HepG2 (cell line): ENCODE measurements at regions not wholly inside any gene's neighbourhood (a gene's known extent, or its start where the extent isn't known, plus 50 kb on each side); places are given as distances from the start of the nearest gene placed in this dataset.

Experiments
- ATAC-seq: fragments of 200-7000 bp; cut with Tn5 transposase; 3 replicates; pipeline ENCODE4 v1.9.1; 2020; ENCODE audit warnings: mild to moderate bottlenecking, moderate library complexity
- BruUV-seq: library from RNA; stranded (reverse); fragments of 400-500 nt; replicated peaks from 2 replicates; lab custom pipeline; 2021; lab: Mats Ljungman, UMichigan
- CTCF ChIA-PET: fragments of 300-600 bp; formaldehyde crosslinking; extraction: SDS; loops from one replicate; lab custom pipeline; 2021; ENCODE audit warnings: low total read pairs, inconsistent platforms, low intra/inter-chr PET ratio; lab: Yijun Ruan, JAX
- POLR2A ChIA-PET: fragments of 350-600 bp; sonication (Branson Sonifier 250); formaldehyde crosslinking; loops from one replicate; lab custom pipeline; 2020; ENCODE audit warnings: antibody characterized with exemption, inconsistent platforms; lab: Yijun Ruan, JAX
- DNase-seq: peaks from one replicate; pipeline ENCODE4 v3.0.0-alpha.2; 2015; ENCODE audit warnings: low spot score
- FAIRE-seq: peaks from 3 replicates; lab custom pipeline; 2011; peaks lifted over from hg19 to GRCh38; lab: Jason Lieb, UNC
- H2AFZ ChIP-seq: one replicate; pipeline ENCODE4 v1.6.1; 2011; ENCODE audit warnings: low read length, inconsistent platforms
- H3K27ac ChIP-seq: fragments of 300-600 bp; 3 replicates; pipeline ENCODE4 v1.8.0; 2011; ENCODE audit warnings: mixed run types, mild to moderate bottlenecking, mixed read lengths, low read length, inconsistent platforms; ENCODE audit not compliant: insufficient read depth; ENCODE audit errors: extremely low read length
- H3K27me3 ChIP-seq, 2 experiments: fragments of 200-600 bp in 1 of 2; 2 replicates in 1 of 2; 3 replicates in 1 of 2; pipeline versions ENCODE4 v1.6.0 to v1.8.0; 2011; ENCODE audit warnings: low read length in 2 of 2, mild to moderate bottlenecking in 2 of 2, moderate library complexity in 2 of 2, inconsistent platforms in 1 of 2; ENCODE audit not compliant: insufficient read depth in 2 of 2, control insufficient read depth in 1 of 2
- H3K36me3 ChIP-seq, 2 experiments: fragments of 200-600 bp in 1 of 2; replicated peaks in 1 of 2; 2 replicates in 1 of 2; 3 replicates in 1 of 2; pipeline versions ENCODE4 v1.5.1 to v1.8.0; 2011; ENCODE audit warnings: low read length in 2 of 2, inconsistent platforms in 1 of 2; ENCODE audit not compliant: insufficient read depth in 2 of 2, control insufficient read depth in 1 of 2
- H3K4me1 ChIP-seq: 2 replicates; pipeline ENCODE4 v1.5.1; 2012; ENCODE audit warnings: low read length, inconsistent platforms; ENCODE audit not compliant: insufficient read depth
- H3K4me2 ChIP-seq: 2 replicates; pipeline ENCODE4 v1.6.0; 2011; ENCODE audit warnings: low read depth, low read length, inconsistent platforms
- H3K4me3 ChIP-seq, 3 experiments: fragments of 200-600 bp in 1 of 3; sonication (generic), shearing (Covaris generic) in 1 of 3; replicated peaks in 1 of 3; 2 replicates each; pipeline ENCODE4 v1.5.1; 2011 to 2016; ENCODE audit warnings: low read length in 3 of 3, inconsistent platforms in 2 of 3, low read depth in 2 of 3, mild to moderate bottlenecking in 2 of 3, control low read depth in 1 of 3, mixed read lengths in 1 of 3; ENCODE audit not compliant: insufficient read depth in 1 of 3
- H3K79me2 ChIP-seq: one replicate; pipeline ENCODE4 v1.6.1; 2011; ENCODE audit warnings: low read length, inconsistent platforms; ENCODE audit not compliant: insufficient read depth
- H3K9ac ChIP-seq: 2 replicates; pipeline ENCODE4 v1.6.0; 2011; ENCODE audit warnings: mild to moderate bottlenecking, low read depth, low read length, inconsistent platforms; ENCODE audit not compliant: insufficient read depth
- H3K9me3 ChIP-seq: 2 replicates; pipeline ENCODE4 v1.5.1; 2012; ENCODE audit warnings: mild to moderate bottlenecking, low read length
- H4K20me1 ChIP-seq: 2 replicates; pipeline ENCODE4 v1.6.0; 2011; ENCODE audit warnings: inconsistent platforms, mild to moderate bottlenecking, low read length, moderate library complexity; ENCODE audit not compliant: insufficient read depth
- KLF6 ChIP-seq: IDR thresholded peaks from 2 replicates; pipeline ENCODE4 v1.8.0; 2016; ENCODE audit warnings: missing biosample characterization, missing genetic modification reagents
- NR2F6 ChIP-seq, 2 experiments: IDR thresholded peaks; 2 replicates each; pipeline ENCODE4 v1.6.1; 2016; ENCODE audit warnings: antibody characterized with exemption in 1 of 2, mild to moderate bottlenecking in 1 of 2
- SOX6 ChIP-seq, 2 experiments: fragments of 450-650 bp in 1 of 2; sonication (generic) in 1 of 2; formaldehyde crosslinking in 1 of 2; IDR thresholded peaks; 2 replicates each; pipeline versions ENCODE4 v1.4.0 to v1.6.1; 2017 to 2020; ENCODE audit warnings: antibody characterized with exemption in 1 of 2, mild to moderate bottlenecking in 1 of 2, missing genetic modification reagents in 1 of 2
- ZNF33A ChIP-seq: sonication (generic); formaldehyde crosslinking; IDR thresholded peaks from 2 replicates; pipeline ENCODE4 v1.5.1; 2020; ENCODE audit warnings: missing genetic modification reagents, mild to moderate bottlenecking, moderate library complexity, borderline replicate concordance
- ZNF839 ChIP-seq: sonication (generic); formaldehyde crosslinking; IDR thresholded peaks from 2 replicates; pipeline ENCODE4 v1.4.0; 2020; ENCODE audit warnings: missing genetic modification reagents, mild to moderate bottlenecking, borderline replicate concordance
- WGBS: methylation state at CpG from one replicate; pipeline ENCODE4 v1.1.6; 2017; ENCODE audit warnings: low lambda C conversion rate; 5-methylcytosine and 5-hydroxymethylcytosine counted together
- in situ Hi-C: cut with HindIII; loops from 2 replicates; pipeline ENCODE4 v1.10.0; 2017; ENCODE audit warnings: low pct_unique_long_range_greater_than_20kb; ENCODE audit not compliant: extremely low pct_ligation_motif_present
- intact Hi-C: fragments of 100-400 bp; cut with micrococcal nuclease; formaldehyde crosslinking; loops from one replicate; pipeline ENCODE4 v1.10.0; 2022; ENCODE audit not compliant: unreplicated experiment
- TF ChIP-seq, protein P1 (sequence below): sonication (generic); formaldehyde crosslinking; IDR thresholded peaks from 2 replicates; pipeline ENCODE4 v1.5.1; 2020; ENCODE audit warnings: missing genetic modification reagents, mild to moderate bottlenecking, borderline replicate concordance

DNA sequence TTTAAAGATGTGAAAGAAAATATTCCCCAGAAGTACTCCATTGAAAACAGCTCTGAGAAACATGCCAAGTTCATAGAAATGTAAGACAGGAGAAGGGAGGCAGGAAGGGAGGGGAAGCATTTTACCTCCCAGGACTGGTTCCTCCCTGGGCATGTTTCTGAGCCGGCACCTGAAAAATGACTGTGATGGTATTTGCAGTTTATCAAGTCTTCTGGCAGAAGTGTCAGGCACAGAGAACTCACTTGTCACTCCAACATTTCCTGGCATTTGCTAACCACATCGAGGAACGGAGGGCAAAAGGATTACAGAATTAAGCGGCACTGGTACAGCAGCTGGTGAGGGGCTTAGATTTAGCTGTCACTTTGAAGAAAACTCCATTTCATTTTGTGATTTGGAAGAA is 1054.0 kb downstream of the TUSC7 start:
- ATAC-seq (no peak), FAIRE-seq (no peak), DNase-seq (no peak)
- CTCF ChIA-PET, result no interaction called here
- Histone ChIP-seq H3K4me2 (no peak overlapping the region), H3K79me2 (no peaks in the 10 kb centered on the region), H3K9ac (no peak overlapping the region), H3K9me3 (no peaks in the 10 kb centered on the region), H3K4me3 (no peak overlapping the region), H4K20me1 (no peaks in the 10 kb centered on the region), H3K36me3 (no peaks in the 10 kb centered on the region), H2AFZ (no peak overlapping the region), H3K27ac (no peak overlapping the region), H3K27me3 (peaks cover 0 to 4% of the 10 kb centered on the region in 2 experiments; a peak in 2 of 5 replicates), H3K4me1 (no peaks in the 10 kb centered on the region)
- BruUV-seq, result no TSS peak
- TF ChIP-seq SOX6 (IDR thresholded peaks at IDR 0.05) (no peak), SOX6 (CRISPR knock-in tag; IDR thresholded peaks at IDR 0.05) (no peak), ZNF33A (CRISPR knock-in tag) (no peak)
- intact Hi-C loops, result no loop called here
- in situ Hi-C loops, result no loop called here
- 2% methylated on average over 4 of the region's 4 CpGs for WGBS
- POLR2A ChIA-PET, result no interaction called here

DNA sequence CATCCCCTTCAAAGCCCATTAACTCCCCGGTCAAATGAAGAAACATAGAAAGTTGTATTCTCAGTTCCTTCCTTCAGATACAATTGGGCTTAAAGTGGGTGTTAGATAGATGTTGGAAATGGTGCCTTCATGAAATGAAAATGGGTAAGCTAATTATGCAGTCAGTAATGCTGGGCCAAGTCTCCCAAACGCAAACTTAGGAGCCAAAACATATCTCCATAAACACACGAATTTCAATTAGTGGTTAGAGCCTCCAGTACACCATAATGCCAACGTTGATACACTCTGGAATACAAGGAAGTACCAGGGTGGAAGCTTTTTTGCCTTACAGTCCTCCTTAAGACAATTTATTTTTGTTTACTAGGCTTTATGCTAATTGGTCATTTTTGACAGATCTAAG is 1059.0 kb downstream of the TUSC7 start:
- CTCF ChIA-PET, result no interaction called here
- WGBS, result 5% methylated on average over 4 of the region's 4 CpGs
- no peak overlapping the region for H2AFZ ChIP-seq
- H3K27ac ChIP-seq, result no peak overlapping the region
- DNase-seq, result no peak
- no peaks in the 10 kb centered on the region for H3K36me3 ChIP-seq
- H3K9ac ChIP-seq, result no peak overlapping the region
- TF ChIP-seq NR2F6 (IDR thresholded peaks at IDR 0.05) (no peak), NR2F6 (CRISPR knock-in tag; IDR thresholded peaks at IDR 0.05) (no peak), KLF6 (CRISPR knock-in tag) (no peak), ZNF839 (CRISPR knock-in tag) (no peak)
- TF ChIP-seq, protein P1, sequence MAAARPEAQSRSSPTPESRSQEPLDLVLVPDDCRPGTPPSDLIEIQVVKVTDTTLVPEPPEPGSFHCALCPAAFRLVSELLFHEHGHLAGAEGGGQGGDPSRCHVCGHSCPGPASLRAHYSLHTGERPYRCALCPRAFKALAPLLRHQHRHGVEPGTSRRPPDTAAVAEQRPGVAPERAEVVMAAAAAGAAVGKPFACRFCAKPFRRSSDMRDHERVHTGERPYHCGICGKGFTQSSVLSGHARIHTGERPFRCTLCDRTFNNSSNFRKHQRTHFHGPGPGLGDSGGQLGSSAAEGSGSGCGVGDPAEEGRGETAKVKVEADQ (CRISPR knock-in tag), result no peak
- in situ Hi-C loops (no loop called here), intact Hi-C loops (no loop called here)
- no peak overlapping the region for H3K4me3 ChIP-seq
- FAIRE-seq, result no peak
- H3K79me2 ChIP-seq, result no peaks in the 10 kb centered on the region
- no peak for ATAC-seq
- H3K9me3 ChIP-seq, result no peaks in the 10 kb centered on the region
- POLR2A ChIA-PET, result no interaction called here
- H4K20me1 ChIP-seq, result no peaks in the 10 kb centered on the region
- H3K27me3 ChIP-seq, result peaks cover 0 to 4% of the 10 kb centered on the region in 2 experiments; a peak in 2 of 5 replicates
- H3K4me2 ChIP-seq, result no peak overlapping the region
- BruUV-seq, result no TSS peak
- H3K4me1 ChIP-seq, result no peaks in the 10 kb centered on the region
